ENCODE measurements at regions not wholly inside any gene's neighbourhood (a gene's known extent, or its start where the extent isn't known, plus 50 kb on each side); places are given as distances from the start of the nearest gene placed in this dataset.

DNA sequence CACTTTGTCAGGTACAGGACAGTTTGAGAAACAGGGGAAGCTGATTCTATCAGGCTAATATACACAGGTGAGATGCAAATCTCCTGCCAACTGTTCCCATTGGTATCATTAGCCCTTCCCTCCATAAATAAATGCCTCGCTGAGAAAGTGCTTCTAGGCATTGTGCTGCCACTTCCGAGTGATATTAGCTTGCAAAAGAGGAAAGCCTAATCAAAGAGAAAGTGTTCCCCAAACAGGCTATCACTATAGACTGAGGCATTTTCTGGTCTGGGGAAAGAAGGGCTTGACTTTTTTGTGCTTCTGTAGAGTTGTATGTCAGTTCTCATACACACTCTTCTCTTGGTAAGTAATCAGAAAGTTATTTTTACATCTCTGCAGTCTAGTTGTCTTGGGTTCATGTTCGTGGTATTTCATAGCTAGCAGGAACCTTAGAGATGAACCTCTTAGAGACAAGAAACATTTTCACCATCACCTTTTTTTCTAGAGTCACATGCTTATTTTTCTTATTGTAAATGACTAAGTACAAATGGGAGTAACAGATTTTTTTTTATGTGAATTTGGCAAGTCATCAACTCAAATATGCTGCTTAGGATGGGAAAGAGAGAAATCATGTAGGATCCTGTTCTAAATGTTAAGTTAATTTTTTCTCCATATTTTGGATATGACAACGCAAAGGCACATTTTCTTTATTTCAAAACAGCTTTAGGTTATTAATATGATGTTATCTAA lies 1009.8 kb downstream of the ADGRL3 start:
- H3K27me3 ChIP-seq: no peaks in the 10 kb centered on the region
- 52% methylated on average over 4 of the region's 4 CpGs for WGBS, 2 donors
- H3K36me3 ChIP-seq: no peaks in the 10 kb centered on the region
- no peak for DNase-seq (ENCODE audit: low spot score in 2 of 2)
- peaks cover 0 to 4% (median 0%) of the 10 kb centered on the region in 4 donors for H3K4me1 ChIP-seq
- TF ChIP-seq POLR2A (IDR thresholded peaks at IDR 0.05) (no peak), EP300 (IDR thresholded peaks at IDR 0.05) (no peak)
- TF ChIP-seq, protein P1, sequence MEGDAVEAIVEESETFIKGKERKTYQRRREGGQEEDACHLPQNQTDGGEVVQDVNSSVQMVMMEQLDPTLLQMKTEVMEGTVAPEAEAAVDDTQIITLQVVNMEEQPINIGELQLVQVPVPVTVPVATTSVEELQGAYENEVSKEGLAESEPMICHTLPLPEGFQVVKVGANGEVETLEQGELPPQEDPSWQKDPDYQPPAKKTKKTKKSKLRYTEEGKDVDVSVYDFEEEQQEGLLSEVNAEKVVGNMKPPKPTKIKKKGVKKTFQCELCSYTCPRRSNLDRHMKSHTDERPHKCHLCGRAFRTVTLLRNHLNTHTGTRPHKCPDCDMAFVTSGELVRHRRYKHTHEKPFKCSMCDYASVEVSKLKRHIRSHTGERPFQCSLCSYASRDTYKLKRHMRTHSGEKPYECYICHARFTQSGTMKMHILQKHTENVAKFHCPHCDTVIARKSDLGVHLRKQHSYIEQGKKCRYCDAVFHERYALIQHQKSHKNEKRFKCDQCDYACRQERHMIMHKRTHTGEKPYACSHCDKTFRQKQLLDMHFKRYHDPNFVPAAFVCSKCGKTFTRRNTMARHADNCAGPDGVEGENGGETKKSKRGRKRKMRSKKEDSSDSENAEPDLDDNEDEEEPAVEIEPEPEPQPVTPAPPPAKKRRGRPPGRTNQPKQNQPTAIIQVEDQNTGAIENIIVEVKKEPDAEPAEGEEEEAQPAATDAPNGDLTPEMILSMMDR (IDR thresholded peaks at IDR 0.05): no peak
- no peak overlapping the region for H3K4me3 ChIP-seq
- no peak overlapping the region for H3K27ac ChIP-seq
- no peaks in the 10 kb centered on the region for H3K9me3 ChIP-seq

DNA sequence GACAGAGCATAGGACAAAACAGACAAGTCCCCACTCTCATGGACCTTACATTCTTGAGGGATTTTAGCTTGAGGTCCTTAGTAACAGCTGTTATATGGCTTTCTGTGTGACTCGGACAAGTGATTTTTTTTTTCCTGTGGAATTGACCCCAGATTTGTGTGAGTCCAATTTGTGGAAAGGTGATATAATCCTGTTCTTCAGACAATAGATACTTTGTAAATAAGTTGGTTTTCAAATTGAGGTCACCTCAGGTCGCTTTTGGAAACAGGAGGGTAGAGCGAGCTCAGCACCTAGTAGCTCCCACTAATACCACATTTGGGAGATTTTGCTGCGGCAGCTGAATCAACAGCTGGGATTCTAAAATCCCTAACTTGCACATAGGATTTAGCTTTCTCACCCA lies 1008.8 kb downstream of the ADGRL3 start:
- no peaks in the 10 kb centered on the region for H3K36me3 ChIP-seq
- no peak overlapping the region for H3K4me3 ChIP-seq
- TF ChIP-seq, protein P1 (IDR thresholded peaks at IDR 0.05): no peak
- no peak for TF ChIP-seq POLR2A (IDR thresholded peaks at IDR 0.05)
- TF ChIP-seq EP300 (IDR thresholded peaks at IDR 0.05): no peak
- no peaks in the 10 kb centered on the region for H3K9me3 ChIP-seq
- no peaks in the 10 kb centered on the region for H3K27me3 ChIP-seq
- DNase-seq (ENCODE audit: low spot score in 2 of 2): no peak
- WGBS, 2 donors: 73 to 81% methylated on average over 4 of the region's 4 CpGs
- no peak overlapping the region for H3K27ac ChIP-seq
- H3K4me1 ChIP-seq: peaks cover 0 to 4% (median 0%) of the 10 kb centered on the region in 4 donors

DNA sequence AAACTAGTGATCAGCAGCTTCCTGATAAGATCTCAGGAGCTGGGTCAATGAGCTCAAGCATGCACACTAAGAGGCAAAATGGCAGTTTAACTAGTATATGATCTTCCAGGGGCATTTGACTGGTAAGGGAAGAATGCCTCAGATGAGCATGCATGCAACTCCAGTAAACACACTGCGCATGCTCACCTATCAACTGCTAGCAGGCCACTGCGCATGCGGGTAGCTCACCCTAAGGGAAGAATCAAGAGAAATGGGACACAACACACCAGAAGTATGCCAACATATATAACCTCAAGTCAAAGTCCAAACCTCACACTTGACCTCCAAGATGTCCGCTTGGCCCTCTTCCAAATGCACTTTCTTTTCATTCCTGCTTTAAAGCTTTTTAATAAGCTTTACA lies 1004.0 kb downstream of the ADGRL3 start:
- Histone ChIP-seq H3K36me3 (no peaks in the 10 kb centered on the region), H3K4me1 (no peaks in the 10 kb centered on the region), H3K27ac (no peak overlapping the region), H3K9me3 (no peaks in the 10 kb centered on the region), H3K4me3 (no peak overlapping the region), H3K27me3 (no peaks in the 10 kb centered on the region)
- TF ChIP-seq POLR2A (IDR thresholded peaks at IDR 0.05) (no peak), EP300 (IDR thresholded peaks at IDR 0.05) (no peak)
- TF ChIP-seq, protein P1 (IDR thresholded peaks at IDR 0.05): no peak
- 96 to 97% methylated on average over 4 of the region's 4 CpGs for WGBS, 2 donors
- DNase-seq (ENCODE audit: low spot score in 2 of 2): no peak

DNA sequence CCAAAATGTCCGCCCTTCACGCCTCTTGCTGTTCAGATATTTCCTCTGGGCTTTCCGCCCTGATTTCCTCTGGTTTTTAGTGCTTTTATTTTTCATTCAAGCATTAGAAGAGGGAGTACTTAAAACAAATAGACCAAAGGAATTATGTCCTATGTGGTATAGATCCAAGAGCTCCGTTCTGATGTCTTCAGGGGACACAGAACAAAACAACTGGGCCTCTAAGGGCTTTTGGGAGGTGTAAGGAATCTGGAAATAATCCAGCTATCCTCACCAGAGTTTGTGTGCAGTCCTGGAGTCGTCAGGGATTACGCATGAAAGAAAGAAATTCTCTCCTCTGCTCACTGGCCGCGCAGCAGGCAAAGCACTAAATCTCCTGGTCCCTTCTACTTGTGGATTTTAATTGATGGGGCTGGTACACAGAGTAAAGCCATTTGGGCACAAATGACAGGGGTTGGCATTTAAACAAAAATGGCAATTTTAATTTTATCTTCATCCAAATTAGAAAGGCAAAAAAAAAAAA lies 999.2 kb downstream of the ADGRL3 start:
- Histone ChIP-seq H3K27me3 (no peaks in the 10 kb centered on the region), H3K27ac (no peak overlapping the region)
- WGBS, 2 donors: 68 to 78% methylated on average over 8 of the region's 8 CpGs

DNA sequence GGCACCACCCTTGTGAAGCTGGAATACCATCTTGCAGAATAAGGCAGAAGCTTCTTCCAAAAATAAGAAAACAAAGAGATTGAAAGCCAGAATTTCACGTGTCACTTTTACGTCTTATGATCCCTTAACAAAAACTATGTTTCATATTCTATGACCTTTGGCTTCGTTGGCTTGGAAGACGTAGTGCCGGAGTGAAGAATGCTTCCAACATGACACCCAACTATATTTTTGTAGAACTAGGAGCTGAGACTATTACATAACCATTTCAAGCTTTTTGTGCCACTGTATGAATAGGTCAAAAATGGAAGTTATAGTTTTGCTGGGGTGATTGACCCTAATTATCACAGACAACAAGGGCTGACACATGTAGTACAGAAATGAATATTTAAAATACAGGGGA lies 996.2 kb downstream of the ADGRL3 start:
- no peak overlapping the region for H3K27ac ChIP-seq
- H3K36me3 ChIP-seq: no peaks in the 10 kb centered on the region
- 82 to 84% methylated on average over 5 of the region's 5 CpGs for WGBS, 2 donors
- H3K4me3 ChIP-seq: no peak overlapping the region
- TF ChIP-seq, protein P1 (IDR thresholded peaks at IDR 0.05): no peak
- TF ChIP-seq EP300 (IDR thresholded peaks at IDR 0.05): no peak
- no peak for TF ChIP-seq POLR2A (IDR thresholded peaks at IDR 0.05)
- no peaks in the 10 kb centered on the region for H3K9me3 ChIP-seq
- no peak for DNase-seq (ENCODE audit: low spot score in 2 of 2)
- H3K27me3 ChIP-seq: no peaks in the 10 kb centered on the region
- no peaks in the 10 kb centered on the region for H3K4me1 ChIP-seq

More for the DNA sequence above, 999.2 kb downstream of the ADGRL3 start:
- DNase-seq (ENCODE audit: low spot score in 2 of 2): no peak
- no peak overlapping the region for H3K4me3 ChIP-seq
- H3K36me3 ChIP-seq: no peaks in the 10 kb centered on the region
- TF ChIP-seq EP300 (IDR thresholded peaks at IDR 0.05): no peak
- TF ChIP-seq, protein P1 (IDR thresholded peaks at IDR 0.05): no peak
- TF ChIP-seq POLR2A (IDR thresholded peaks at IDR 0.05): no peak
- no peaks in the 10 kb centered on the region for H3K4me1 ChIP-seq
- H3K9me3 ChIP-seq: no peaks in the 10 kb centered on the region
